CD4-positive, alpha-beta T cell treated with Interleukin-15 for 1 hour (primary cell): ENCODE measurements at regions not wholly inside any gene's neighbourhood (a gene's known extent, or its start where the extent isn't known, plus 50 kb on each side); places are given as distances from the start of the nearest gene placed in this dataset.

ENCODE experiments used
- DNase-seq: peaks from one replicate; pipeline ENCODE4 v3.0.0-alpha.2; 2020

GRCh38 chr2:2681085-2681484 lies 350.0 kb upstream of the MYT1L start:
- DNase-seq: no peak

DNA sequence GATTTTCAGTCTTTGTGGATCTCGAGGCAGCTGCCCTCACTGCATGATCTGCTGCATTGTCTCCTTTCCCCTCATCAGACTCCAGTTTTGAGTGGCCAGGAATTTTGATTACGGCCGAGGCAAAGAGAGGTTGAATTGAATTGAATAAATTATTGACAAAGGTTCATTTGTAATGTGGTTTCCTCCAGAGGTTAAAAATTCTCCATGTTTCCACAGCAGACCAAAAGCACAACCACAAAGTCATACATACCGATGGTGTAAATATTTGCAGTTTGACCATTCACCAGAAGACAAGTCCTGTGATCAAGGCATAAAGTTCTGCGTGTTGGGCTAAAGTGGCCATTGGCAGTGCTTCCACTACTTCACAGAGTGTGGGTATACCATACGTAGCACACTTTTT lies 343.8 kb upstream of the MYT1L start:
- DNase-seq: no peak

DNA sequence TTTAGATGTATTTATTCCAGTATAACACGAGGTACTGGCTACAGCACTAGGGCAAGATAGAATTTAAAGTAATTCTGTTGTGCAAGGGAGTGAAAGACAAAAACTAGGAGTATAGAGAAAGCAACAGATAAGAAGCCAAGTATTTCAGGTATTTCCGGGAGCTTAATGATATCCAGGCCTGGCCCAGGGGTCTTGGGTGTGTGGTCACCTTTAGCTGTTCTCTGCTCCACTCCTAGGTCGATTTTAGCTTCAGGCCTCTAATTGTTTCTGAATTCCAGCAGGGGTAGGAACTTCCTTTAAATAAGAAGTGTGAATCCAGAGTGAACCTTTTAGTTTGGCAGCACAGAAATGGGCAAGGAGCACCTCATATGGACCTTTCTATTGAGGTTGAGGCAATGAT lies 342.3 kb upstream of the MYT1L start:
- DNase-seq: no peak

DNA sequence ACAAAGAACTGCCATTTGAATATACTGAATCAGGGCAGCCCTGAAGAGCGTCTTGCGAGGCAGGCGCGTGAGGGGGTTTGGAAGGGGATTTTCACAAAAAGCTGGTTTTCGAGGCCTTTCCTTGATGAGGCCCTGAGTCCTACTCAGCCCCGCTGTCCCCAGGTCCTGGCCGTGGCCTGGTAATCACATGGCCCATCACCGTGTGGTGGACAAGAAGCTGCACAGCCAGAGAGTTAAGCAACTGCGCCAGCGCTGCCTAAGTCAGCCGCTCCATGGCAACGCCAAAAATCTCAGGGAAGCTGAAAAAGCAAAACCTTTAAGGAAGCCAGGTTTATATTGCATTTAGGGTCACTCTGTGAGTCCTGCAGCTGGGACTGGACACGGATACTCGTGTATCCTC lies 341.2 kb upstream of the MYT1L start:
- DNase-seq: no peak

DNA sequence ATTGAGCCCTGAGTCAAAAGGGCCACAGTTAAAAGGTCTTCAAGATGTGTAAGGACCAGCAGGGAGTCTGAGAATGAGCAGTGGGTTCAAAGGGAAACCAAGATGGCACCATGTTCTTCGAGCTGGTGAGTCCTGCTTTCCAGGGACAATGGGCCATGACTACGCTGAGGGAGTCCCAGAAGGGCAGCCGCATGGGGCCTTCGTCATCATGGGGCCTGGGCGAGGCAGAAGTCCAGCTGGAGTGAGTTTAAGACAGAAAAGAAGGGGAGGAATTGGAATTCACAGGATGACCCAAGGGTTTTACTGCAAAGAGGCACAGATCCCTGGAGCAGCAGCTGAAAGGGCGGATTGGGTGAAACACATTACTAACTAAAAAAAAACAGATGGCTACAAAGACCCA lies 340.8 kb upstream of the MYT1L start:
- no peak for DNase-seq

DNA sequence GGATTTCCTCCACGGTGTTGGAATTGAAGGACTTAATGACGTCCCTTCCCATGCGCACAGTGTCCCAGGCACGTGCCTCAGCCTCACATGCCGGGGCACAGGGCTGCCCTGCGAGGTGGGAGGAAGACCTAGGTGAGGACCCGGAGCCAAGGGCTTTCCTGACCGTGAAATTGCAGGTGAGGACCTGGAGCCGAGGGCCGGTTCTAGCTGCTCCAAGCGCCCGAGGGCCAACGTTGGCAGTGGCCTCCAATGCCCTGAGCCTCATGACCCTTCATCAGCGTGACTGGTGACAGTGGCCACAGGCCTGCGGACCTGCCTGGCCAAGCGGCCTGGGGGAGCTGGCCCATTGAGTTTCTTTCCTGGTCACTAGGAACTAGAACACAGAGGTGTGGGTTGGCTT lies 338.2 kb upstream of the MYT1L start:
- DNase-seq: no peak

DNA sequence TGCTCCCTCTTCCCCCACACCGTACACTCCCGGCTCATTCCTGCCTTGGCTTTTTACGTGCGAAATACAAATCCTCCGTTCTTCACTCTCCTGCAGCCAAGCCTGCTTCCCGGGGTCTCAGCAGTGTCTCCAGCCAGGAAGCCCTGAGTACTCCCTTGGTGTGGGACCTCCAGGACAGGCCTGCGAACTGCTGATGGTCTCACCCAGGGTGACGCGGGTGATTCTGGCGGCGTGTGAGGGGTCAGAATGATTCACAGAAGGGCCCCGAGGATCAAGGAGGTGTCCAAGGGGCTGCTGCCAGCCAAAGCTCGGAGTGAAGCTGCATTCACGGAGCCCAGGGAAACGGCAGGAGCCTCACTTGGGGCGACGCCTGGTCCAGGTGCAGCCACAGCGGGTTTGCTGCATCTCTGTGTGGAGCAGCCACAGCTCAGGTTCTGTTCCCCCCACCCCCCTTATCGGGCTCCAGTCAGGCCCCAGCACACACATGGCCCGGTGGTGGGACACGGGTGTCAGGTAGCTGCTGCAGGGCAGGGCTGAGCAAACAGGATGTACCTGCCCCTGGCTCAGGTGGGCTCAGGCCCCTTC lies 337.7 kb upstream of the MYT1L start:
- DNase-seq: no peak

- no peak for DNase-seq
Observed at GRCh38 chr2:2667690-2668089, 336.6 kb upstream of the MYT1L start.

- DNase-seq: no peak
Observed at GRCh38 chr2:2665834-2666133, 334.7 kb upstream of the MYT1L start.

GRCh38 chr2:2664989-2665833 lies 334.1 kb upstream of the MYT1L start:
- no peak for DNase-seq

GRCh38 chr2:2663401-2664036 lies 332.4 kb upstream of the MYT1L start:
- DNase-seq: no peak

GRCh38 chr2:2662847-2663356 lies 331.8 kb upstream of the MYT1L start:
- DNase-seq: no peak

DNA sequence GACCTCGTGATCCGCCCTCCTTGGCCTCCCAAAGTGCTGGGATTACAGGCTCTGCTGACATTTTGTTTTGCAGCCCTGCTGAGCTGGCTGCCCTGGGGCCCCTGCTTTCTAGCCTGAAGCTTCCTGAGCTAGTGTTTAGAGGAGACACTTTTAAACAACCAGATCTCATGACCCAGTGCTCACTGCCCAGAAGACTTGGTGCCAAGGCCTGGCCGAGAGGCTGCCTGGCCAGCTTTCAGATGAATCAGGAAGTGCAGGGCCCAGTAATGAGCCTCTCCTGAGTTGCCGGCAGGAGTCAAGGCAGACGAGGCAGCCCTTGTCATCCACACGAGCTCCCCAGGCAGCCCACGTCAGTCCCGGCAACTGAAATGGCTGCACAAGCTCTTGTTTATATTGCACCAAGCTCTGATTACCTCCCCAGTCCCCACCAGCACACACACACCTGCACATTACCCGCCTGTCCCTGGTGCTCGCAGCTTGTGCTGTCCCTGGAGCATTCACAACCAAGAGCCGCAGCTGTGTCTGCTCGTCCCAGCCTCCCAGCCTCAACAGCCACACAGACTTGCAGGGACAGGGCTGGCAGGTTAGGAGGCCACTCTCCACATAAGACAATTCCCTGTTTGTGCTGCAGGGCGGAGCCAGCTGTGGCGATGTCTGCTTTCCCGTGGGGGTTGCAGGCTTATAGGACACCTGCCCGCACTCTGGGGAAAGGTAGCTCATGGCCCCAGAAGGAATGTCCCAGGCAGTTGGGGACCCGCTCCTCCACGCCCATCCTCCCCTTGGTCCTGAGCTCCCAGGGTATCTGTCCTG lies 331.2 kb upstream of the MYT1L start:
- no peak for DNase-seq

GRCh38 chr2:2660789-2661355 lies 329.8 kb upstream of the MYT1L start:
- DNase-seq: no peak

GRCh38 chr2:2657121-2657962 lies 326.3 kb upstream of the MYT1L start:
- DNase-seq: no peak

GRCh38 chr2:2656115-2657011 lies 325.3 kb upstream of the MYT1L start:
- no peak for DNase-seq

- DNase-seq: no peak
Observed at GRCh38 chr2:2655453-2656114, 324.5 kb upstream of the MYT1L start.

DNA sequence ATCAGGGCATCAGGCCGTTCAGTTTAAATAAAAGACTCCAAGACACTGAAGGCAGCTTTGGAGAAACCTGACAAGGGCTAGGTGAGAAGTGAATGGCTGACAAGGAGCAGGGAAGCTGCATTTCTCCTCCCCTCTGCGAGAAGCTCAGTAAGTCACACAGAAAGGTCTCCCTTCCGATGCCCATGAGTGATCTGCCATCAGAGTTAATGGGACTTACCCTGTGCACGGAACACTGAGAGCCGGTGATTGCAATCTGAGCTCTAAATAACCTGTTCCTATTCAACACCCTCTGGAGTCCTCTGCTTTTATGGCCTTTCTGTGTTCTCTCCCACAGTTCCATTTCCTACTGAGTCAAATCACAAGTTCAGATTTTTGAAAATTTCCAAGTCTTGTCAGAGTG lies 322.2 kb upstream of the MYT1L start:
- DNase-seq: no peak

DNA sequence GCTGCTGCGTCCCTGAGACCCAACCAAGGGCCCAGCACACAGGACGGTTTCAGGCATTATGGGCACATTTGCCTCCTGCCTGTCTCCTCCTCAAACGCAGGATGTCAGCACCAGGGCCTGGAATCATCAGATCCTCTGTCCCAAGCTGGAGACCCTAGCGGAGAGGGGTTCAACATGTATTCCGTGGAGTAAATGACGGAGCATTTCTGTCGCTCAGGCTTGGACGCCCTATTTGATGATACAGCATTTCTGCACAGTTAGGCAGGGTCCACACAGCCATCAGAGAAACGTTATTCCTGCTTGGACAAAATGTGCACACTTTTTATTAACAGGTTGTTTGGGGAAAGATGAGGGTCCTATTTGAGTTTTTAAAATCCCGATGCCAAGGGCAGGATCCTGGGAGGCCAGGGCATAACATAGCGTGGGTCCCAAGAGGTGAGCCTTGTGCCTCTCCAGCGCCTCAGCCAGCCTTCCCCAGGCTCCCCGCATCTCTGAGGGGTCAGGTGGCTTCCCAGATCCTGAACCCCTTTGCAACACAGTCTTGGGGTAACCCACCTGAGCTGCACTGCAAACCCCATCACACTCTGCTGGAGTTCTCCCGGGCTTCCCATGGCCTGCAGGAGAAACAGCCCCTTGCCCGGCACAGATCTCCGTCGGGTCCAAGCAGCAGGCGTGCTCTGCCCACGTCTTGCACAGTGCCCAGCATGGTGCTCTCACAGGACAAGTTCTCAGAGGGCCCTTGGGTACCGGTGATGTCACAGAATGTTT lies 319.7 kb upstream of the MYT1L start:
- no peak for DNase-seq
